HS-27A (cell line): ENCODE measurements at regions not wholly inside any gene's neighbourhood (a gene's known extent, or its start where the extent isn't known, plus 50 kb on each side); places are given as distances from the start of the nearest gene placed in this dataset.
"Not testable (repeated sequence)": the region's sequence is repeated elsewhere in the genome, so short reads cannot be mapped to it uniquely, and the experiment has no call there.

Source experiments
- DNase-seq: peaks from one replicate; pipeline ENCODE4 v3.0.0-alpha.2; 2012; ENCODE audit warnings: low read depth, missing footprints

GRCh38 chr5:68803881-68804319 lies 289.9 kb upstream of the SLC30A5 start:
- no peak for DNase-seq

- no peak for DNase-seq
Observed at GRCh38 chr5:68804343-68804742, 289.5 kb upstream of the SLC30A5 start.

- DNase-seq: no peak
Observed at GRCh38 chr5:68805444-68805843, 288.4 kb upstream of the SLC30A5 start.

- no peak for DNase-seq
Observed at GRCh38 chr5:68817632-68818031, 276.2 kb upstream of the SLC30A5 start.

- DNase-seq: no peak
Observed at GRCh38 chr5:68818057-68818695, 275.6 kb upstream of the SLC30A5 start.

GRCh38 chr5:68818870-68819269 lies 274.9 kb upstream of the SLC30A5 start:
- no peak for DNase-seq

- DNase-seq: no peak
Observed at GRCh38 chr5:68821056-68821455, 272.8 kb upstream of the SLC30A5 start.

GRCh38 chr5:68822796-68823195 lies 271.0 kb upstream of the SLC30A5 start:
- DNase-seq: no peak

GRCh38 chr5:68823301-68823700 lies 270.5 kb upstream of the SLC30A5 start:
- DNase-seq: no peak

GRCh38 chr5:68830377-68830898 lies 263.4 kb upstream of the SLC30A5 start:
- DNase-seq: no peak

- no peak for DNase-seq
Observed at GRCh38 chr5:68834491-68834981, 259.3 kb upstream of the SLC30A5 start.

- DNase-seq: no peak
Observed at GRCh38 chr5:68838157-68838718, 255.6 kb upstream of the SLC30A5 start.

- DNase-seq: no peak
Observed at GRCh38 chr5:68839019-68839552, 254.7 kb upstream of the SLC30A5 start.

GRCh38 chr5:68843624-68844364 lies 250.0 kb upstream of the SLC30A5 start:
- no peak for DNase-seq

- DNase-seq: no peak
Observed at GRCh38 chr5:68845131-68845530, 248.7 kb upstream of the SLC30A5 start.

GRCh38 chr5:68846828-68847227 lies 247.0 kb upstream of the SLC30A5 start:
- no peak for DNase-seq

- no peak for DNase-seq
Observed at GRCh38 chr5:68848091-68848490, 245.7 kb upstream of the SLC30A5 start.

GRCh38 chr5:68849103-68849502 lies 244.7 kb upstream of the SLC30A5 start:
- no peak for DNase-seq

GRCh38 chr5:68849906-68850305 lies 243.9 kb upstream of the SLC30A5 start:
- no peak for DNase-seq

- DNase-seq: no peak
Observed at GRCh38 chr5:68861099-68861498, 232.7 kb upstream of the SLC30A5 start.

- DNase-seq: no peak
Observed at GRCh38 chr5:68862560-68862959, 231.3 kb upstream of the SLC30A5 start.

- not testable (repeated sequence) for DNase-seq
Observed at GRCh38 chr5:68865192-68865591, 228.6 kb upstream of the SLC30A5 start.
